NCI-H2029 (cell line): ENCODE measurements at regions not wholly inside any gene's neighbourhood (a gene's known extent, or its start where the extent isn't known, plus 50 kb on each side); places are given as distances from the start of the nearest gene placed in this dataset.
"Not testable (repeated sequence)": the region's sequence is repeated elsewhere in the genome, so short reads cannot be mapped to it uniquely, and the experiment has no call there.

Experiments used
- DNase-seq: peaks from one replicate; lab custom pipeline; 2025; lab: John Stamatoyannopoulos, UW

GRCh38 chr20:12949429-12949980 lies 59.3 kb upstream of the SPTLC3 start:
- no peak for DNase-seq

GRCh38 chr20:12954254-12954653 lies 54.5 kb upstream of the SPTLC3 start:
- DNase-seq = not testable (repeated sequence)

- DNase-seq = no peak
Measured at GRCh38 chr20:12955611-12956010, 53.2 kb upstream of the SPTLC3 start.

GRCh38 chr20:12956303-12956702 lies 52.5 kb upstream of the SPTLC3 start:
- DNase-seq = no peak

- no peak for DNase-seq
Measured at GRCh38 chr20:12957968-12958367, 50.8 kb upstream of the SPTLC3 start.
